ENCODE measurements at regions not wholly inside any gene's neighbourhood (a gene's known extent, or its start where the extent isn't known, plus 50 kb on each side); places are given as distances from the start of the nearest gene placed in this dataset.
"Not testable (repeated sequence)": the region's sequence is repeated elsewhere in the genome, so short reads cannot be mapped to it uniquely, and the experiment has no call there.

DNA sequence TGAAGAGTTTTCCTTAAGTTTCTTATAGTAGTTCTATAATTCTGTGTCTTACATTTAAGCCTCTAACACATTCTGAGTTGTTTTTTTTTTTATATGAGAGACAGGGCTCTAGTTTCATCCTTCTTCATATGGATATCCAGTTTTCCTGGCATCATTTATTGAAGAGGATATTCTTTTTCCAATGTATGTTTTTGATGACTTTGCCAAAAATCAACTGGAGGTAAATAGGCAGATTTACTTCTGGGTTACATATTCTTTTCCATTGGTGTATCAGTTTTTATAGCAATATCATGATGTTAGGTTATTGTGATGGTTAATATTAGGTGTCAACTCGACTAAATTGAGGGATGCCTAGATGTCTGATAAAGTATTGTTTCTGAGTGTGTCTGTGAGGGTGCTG, 650.7 kb upstream of the GRID2 start:
- DNase-seq, result no peak

DNA sequence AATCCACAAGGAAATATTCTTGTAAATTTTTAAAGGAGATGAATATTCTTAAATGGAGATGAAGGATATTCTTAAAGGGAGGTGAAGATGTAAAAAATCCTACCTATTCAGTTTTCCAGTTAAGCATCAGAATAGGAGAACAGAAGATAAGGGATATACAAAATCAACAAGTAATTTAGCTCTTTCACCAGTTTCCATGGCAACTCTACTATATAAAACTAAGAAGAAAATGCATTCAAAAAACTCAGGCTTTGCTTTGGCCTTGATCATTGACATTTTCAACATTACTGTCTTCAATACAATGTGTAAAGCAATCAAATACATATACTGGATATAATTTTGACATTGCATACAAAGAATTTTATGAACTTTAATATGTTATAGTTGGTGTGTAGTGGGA, 622.7 kb upstream of the GRID2 start:
- no peak for DNase-seq

GRCh38 chr4:91681544-91681943, 622.2 kb upstream of the GRID2 start:
- DNase-seq, result no peak

DNA sequence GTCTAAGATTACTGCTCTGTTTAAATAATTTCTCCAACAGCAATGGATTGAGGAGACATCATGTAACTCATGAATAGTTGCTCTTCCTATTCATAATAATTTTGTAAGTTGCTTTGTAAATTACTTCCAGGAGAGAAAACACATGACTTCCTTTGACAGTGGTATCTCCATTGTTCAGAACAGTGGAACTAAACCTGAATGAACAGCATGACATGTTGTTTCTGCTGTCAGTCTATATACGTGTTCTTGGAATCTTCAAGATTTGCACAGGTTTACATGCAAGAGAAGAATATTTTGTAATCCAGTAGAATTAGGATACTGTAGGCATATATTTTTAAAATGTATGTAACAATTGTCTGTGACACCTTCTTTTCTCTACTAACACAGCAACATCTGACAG, 618.8 kb upstream of the GRID2 start:
- DNase-seq, result no peak

- no peak for DNase-seq
These were observed 615.4 kb upstream of the GRID2 start for GRCh38 chr4:91688413-91688812.

GRCh38 chr4:91699691-91700090, 604.1 kb upstream of the GRID2 start:
- not testable (repeated sequence) for DNase-seq

- no peak for DNase-seq
These were observed 573.9 kb upstream of the GRID2 start for GRCh38 chr4:91729851-91730250.

DNA sequence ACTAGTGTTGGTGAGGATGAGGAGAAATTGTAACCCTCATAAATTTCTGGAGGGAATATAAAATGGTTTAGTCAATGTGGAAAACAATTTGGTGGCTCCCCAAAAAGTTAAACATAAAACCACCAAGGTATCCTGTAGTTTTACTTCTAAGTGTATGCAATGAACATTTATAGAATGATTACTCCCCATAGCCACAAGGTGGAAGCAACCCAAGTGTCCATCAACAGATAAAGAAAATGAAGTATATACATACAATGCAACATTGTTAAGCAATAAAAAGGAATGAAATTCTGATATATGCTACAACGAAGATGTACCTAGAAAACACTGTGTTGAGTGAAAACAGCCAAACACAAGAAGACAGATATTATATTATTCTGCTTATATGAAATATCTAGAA, 569.1 kb upstream of the GRID2 start:
- no peak for DNase-seq

GRCh38 chr4:91738831-91739230, 564.9 kb upstream of the GRID2 start:
- not testable (repeated sequence) for DNase-seq

- no peak for DNase-seq
These were observed 557.2 kb upstream of the GRID2 start for GRCh38 chr4:91746551-91746950.

- no peak for DNase-seq
These were observed 551.8 kb upstream of the GRID2 start for GRCh38 chr4:91751961-91752360.

GRCh38 chr4:91754716-91755115, 549.0 kb upstream of the GRID2 start:
- DNase-seq, result no peak

DNA sequence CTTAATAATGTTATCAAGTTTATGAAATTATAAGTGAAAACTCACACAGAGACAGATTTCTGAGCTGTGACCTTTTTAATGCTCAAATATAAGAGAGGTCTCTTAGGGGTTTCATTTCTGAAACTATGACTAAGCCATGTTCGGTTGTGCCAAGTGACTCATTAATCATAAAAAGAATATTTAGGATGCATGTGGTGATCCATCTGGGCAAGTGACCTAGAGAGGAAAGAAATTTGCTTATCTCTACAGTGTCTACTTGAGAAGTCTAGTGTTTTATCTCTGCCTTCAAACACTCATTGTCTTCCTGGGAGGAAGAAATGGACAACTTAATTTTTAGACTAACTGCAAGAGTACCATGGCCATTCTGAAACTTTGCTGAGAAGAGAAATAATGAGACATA, 545.3 kb upstream of the GRID2 start:
- peak in 2 of 3 donors; percentile 9 to 18 for DNase-seq

DNA sequence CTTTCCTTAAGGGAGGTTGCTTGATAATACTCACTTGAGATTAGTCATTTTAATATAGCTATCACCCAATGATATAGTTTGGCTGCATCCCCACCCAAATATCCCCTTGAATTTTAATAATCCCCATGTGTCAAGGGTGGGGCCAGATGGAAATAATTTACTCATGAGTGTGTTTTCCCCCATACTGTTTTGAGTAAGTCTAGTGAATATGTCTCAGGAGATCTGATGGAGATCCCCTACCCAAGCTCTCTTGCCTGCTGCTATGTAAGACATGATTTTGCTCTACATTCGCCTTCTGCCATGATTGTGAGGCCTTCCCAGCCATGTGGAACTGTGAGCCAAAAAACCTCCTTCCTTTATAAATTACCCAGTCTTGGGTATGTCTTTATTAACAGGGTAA, 539.7 kb upstream of the GRID2 start:
- DNase-seq, result no peak

DNA sequence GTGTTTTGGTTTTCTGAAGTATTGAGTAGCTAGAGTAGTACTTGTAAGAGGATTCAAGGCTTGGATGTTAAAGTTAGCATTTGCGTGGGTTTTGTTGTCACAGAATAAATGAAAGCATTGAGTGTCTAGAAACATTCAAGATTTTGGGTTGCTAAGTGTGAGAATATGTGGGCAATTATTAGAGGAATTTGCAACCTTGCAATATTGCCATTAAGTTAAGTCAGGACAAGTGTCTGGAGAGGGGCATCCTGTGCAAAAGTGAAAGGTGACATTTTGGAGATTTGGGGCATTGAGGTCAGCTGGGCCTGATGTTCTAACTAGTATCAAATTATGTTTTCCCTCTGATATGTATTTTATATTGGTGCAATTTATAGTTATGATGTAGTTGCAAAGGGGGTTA, 533.9 kb upstream of the GRID2 start:
- no peak for DNase-seq

GRCh38 chr4:91791631-91792030, 512.1 kb upstream of the GRID2 start:
- not testable (repeated sequence) for DNase-seq

DNA sequence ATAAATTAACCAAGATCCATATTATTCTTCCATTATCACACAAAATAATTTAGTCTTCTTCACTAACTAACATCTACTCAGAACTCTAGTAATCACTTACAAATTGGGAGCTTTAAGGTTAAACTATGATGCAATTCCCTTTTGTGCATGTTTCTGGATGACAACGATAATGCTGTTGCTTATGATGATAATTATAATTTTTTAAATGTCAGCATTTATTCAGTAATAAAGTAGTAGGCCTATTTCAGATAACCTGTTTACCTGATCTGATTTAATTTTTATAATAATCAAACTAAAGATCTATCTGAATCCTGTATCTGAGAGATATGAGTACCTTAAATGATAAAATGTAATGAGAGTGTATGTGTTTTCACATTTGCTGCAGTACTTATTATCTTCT, 507.8 kb upstream of the GRID2 start:
- DNase-seq, result no peak

GRCh38 chr4:91812319-91812718, 491.4 kb upstream of the GRID2 start:
- DNase-seq, result no peak

- no peak for DNase-seq
These were observed 479.0 kb upstream of the GRID2 start for GRCh38 chr4:91824773-91825172.

DNA sequence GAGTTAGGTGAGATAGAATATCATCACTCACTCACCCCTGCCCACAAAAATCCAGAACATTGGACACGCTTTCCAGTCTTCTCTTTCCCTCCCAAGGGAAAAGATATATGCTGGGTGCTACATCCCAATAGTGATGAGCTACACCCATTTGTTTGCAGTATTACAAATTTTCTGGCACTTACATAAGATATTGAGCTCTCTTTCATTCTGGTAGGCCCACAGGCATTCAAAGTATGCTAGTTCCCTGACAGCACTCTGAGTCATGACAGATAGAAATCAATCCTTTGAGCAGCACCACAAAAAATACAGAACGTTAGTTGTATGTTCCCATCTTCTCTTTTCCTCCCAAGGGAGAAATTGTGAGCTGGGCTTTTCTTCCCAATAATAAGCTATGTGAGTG, 477.6 kb upstream of the GRID2 start:
- DNase-seq, result peak in 1 of 3 donors; percentile 41

GRCh38 chr4:91827914-91828313, 475.9 kb upstream of the GRID2 start:
- no peak for DNase-seq

- DNase-seq, result no peak
These were observed 474.2 kb upstream of the GRID2 start for GRCh38 chr4:91829531-91829930.

DNA sequence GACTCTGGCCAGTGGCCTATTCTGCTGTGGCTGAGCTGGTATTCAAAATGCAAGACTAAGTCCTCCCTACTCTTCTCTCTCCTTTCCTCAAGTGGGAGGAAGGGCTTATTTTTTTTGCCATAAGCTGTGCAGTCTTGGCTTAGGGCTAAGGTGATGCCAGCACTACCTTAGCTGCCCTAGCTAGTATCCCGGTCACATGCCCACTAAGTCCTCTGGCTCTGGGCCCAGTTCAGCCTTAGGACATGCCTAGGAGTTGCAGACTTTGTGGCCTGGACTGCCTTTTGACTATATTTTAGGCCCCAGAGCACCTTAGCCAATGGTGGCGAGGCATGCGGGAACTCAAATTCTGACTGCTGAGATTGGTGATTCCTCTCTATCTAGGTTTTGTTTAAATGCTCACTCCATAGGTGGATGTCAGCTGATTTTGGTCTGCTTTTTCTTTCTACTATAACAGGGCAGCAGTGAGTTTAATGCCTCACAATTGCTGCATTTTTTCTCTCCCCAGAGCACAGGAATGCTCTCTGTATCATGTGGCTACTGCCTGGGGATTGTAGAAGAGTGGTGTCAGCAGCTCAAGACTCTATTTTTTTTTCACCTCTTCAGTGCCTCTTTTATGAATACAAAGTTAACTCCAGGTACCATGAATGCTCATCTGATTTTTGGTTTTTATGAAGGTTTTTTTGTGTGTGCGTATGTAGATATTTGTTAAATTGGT, 472.9 kb upstream of the GRID2 start:
- DNase-seq, result no peak

GRCh38 chr4:91837608-91838029, 466.1 kb upstream of the GRID2 start:
- DNase-seq, result peak in 2 of 3 donors; percentile 12 to 59
